ENCODE measurements at regions not wholly inside any gene's neighbourhood (a gene's known extent, or its start where the extent isn't known, plus 50 kb on each side); places are given as distances from the start of the nearest gene placed in this dataset.

- no peak for DNase-seq (ENCODE audit: unreplicated experiment)
- peaks cover 25% of the 10 kb centered on the region for H3K9me3 Mint-ChIP-seq (ENCODE audit: unreplicated experiment)
- TF ChIP-seq CTCF (IDR thresholded peaks at IDR 0.05; ENCODE audit: unreplicated experiment) = no peak
- CTCF ChIA-PET = interaction anchor here (0.6 kb wide), 1 partner anchor 480 kb away, joined by 3 read pairs; no protein-coding TSS in a partner anchor
- H3K4me1 Mint-ChIP-seq (ENCODE audit: insufficient read depth, unreplicated experiment) = no peaks in the 10 kb centered on the region
- H3K4me3 Mint-ChIP-seq (ENCODE audit: unreplicated experiment) = no peak overlapping the region
- no peaks in the 10 kb centered on the region for H3K27me3 Mint-ChIP-seq (ENCODE audit: insufficient read depth, unreplicated experiment)
- H3K36me3 Mint-ChIP-seq (ENCODE audit: insufficient read depth, unreplicated experiment) = no peaks in the 10 kb centered on the region
- H3K27ac Mint-ChIP-seq (ENCODE audit: low read depth, unreplicated experiment) = no peak overlapping the region
- no TSS peak for BruUV-seq (replicated peaks)
- intact Hi-C loops (cut with micrococcal nuclease) = no loop called here
- POLR2A ChIA-PET = no interaction called here
Measured at GRCh38 chr3:83559082-83559481, 1399.7 kb upstream of the CADM2 start.

GRCh38 chr3:83567935-83568334 lies 1390.9 kb upstream of the CADM2 start:
- no peak overlapping the region for H3K27ac Mint-ChIP-seq (ENCODE audit: low read depth, unreplicated experiment)
- ChIA-PET POLR2A (interaction anchor here (0.6 to 0.7 kb wide), 2 partner anchors 1338 to 1345 kb away, joined by 3 to 4 read pairs; no protein-coding TSS in a partner anchor), CTCF (no interaction called here)
- H3K27me3 Mint-ChIP-seq (ENCODE audit: insufficient read depth, unreplicated experiment) = no peaks in the 10 kb centered on the region
- intact Hi-C loops (cut with micrococcal nuclease) = no loop called here
- no peak for TF ChIP-seq CTCF (IDR thresholded peaks at IDR 0.05; ENCODE audit: unreplicated experiment)
- H3K4me1 Mint-ChIP-seq (ENCODE audit: insufficient read depth, unreplicated experiment) = no peaks in the 10 kb centered on the region
- H3K36me3 Mint-ChIP-seq (ENCODE audit: insufficient read depth, unreplicated experiment) = no peaks in the 10 kb centered on the region
- no peak overlapping the region for H3K4me3 Mint-ChIP-seq (ENCODE audit: unreplicated experiment)
- H3K9me3 Mint-ChIP-seq (ENCODE audit: unreplicated experiment) = no peaks in the 10 kb centered on the region
- no peak for DNase-seq (ENCODE audit: unreplicated experiment)
- BruUV-seq (replicated peaks) = no TSS peak

DNA sequence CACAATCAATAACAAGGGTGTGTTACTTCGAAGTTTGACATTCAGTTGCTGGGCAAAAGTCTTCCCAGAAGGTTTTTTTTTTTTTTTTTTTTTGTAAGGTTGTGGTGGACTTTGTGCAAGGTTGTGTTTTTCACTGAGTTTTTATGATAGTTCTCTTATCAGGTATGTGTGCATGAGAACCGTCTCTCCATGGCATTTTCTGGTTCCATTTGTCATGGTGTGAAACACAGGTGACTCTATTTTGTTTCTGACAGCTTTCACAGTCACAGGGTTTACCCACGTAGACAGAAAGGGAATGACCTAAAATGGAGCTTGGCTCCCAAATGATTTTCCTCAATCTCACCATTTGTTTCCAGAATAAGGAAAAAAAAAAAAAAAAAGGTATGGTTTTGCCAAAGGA lies 1377.2 kb upstream of the CADM2 start:
- no peaks in the 10 kb centered on the region for H3K36me3 Mint-ChIP-seq (ENCODE audit: insufficient read depth, unreplicated experiment)
- ChIA-PET CTCF (interaction anchor here (0.6 kb wide), 3 partner anchors 289 to 1939 kb away, joined by 3 to 5 read pairs (median 4); no protein-coding TSS in a partner anchor), POLR2A (no interaction called here)
- no peak for DNase-seq (ENCODE audit: unreplicated experiment)
- H3K27ac Mint-ChIP-seq (ENCODE audit: low read depth, unreplicated experiment) = no peak overlapping the region
- intact Hi-C loops (cut with micrococcal nuclease) = no loop called here
- no peaks in the 10 kb centered on the region for H3K27me3 Mint-ChIP-seq (ENCODE audit: insufficient read depth, unreplicated experiment)
- no peaks in the 10 kb centered on the region for H3K4me1 Mint-ChIP-seq (ENCODE audit: insufficient read depth, unreplicated experiment)
- no peak for TF ChIP-seq CTCF (IDR thresholded peaks at IDR 0.05; ENCODE audit: unreplicated experiment)
- H3K4me3 Mint-ChIP-seq (ENCODE audit: unreplicated experiment) = no peak overlapping the region
- no TSS peak for BruUV-seq (replicated peaks)
- no peaks in the 10 kb centered on the region for H3K9me3 Mint-ChIP-seq (ENCODE audit: unreplicated experiment)

DNA sequence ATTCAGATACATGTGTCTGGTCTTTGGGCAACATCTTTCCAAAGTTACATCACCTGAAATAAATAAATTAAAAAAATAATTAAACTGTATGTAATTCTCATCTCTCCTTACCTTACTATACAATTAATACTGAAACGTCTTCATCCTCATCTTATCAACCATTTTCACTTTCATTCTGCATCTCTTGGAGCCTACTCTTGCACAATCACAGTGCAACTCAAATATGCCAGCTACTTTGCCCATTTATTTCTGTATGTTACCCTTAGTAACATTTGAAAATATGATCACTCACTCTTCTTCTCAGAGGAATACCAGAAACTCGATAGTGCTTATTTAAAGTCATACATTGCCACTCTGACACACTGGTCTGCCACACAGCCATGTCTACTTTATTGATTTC lies 1357.1 kb upstream of the CADM2 start:
- no peaks in the 10 kb centered on the region for H3K36me3 Mint-ChIP-seq (ENCODE audit: insufficient read depth, unreplicated experiment)
- peaks cover 6% of the 10 kb centered on the region for H3K4me1 Mint-ChIP-seq (ENCODE audit: insufficient read depth, unreplicated experiment)
- no peaks in the 10 kb centered on the region for H3K9me3 Mint-ChIP-seq (ENCODE audit: unreplicated experiment)
- H3K27ac Mint-ChIP-seq (ENCODE audit: low read depth, unreplicated experiment) = no peak overlapping the region
- no peak for DNase-seq (ENCODE audit: unreplicated experiment)
- BruUV-seq (replicated peaks) = no TSS peak
- intact Hi-C loops (cut with micrococcal nuclease) = no loop called here
- H3K4me3 Mint-ChIP-seq (ENCODE audit: unreplicated experiment) = no peak overlapping the region
- CTCF ChIA-PET = no interaction called here
- POLR2A ChIA-PET = interaction anchor here (0.8 kb wide), 1 partner anchor 1004 kb away, joined by 3 read pairs; no protein-coding TSS in a partner anchor
- H3K27me3 Mint-ChIP-seq (ENCODE audit: insufficient read depth, unreplicated experiment) = no peaks in the 10 kb centered on the region
- no peak for TF ChIP-seq CTCF (IDR thresholded peaks at IDR 0.05; ENCODE audit: unreplicated experiment)

Measured in MCF 10A (cell line).